Adrenal gland (tissue), 5 donors: ENCODE measurements at regions not wholly inside any gene's neighbourhood (a gene's known extent, or its start where the extent isn't known, plus 50 kb on each side); places are given as distances from the start of the nearest gene placed in this dataset.
"Not testable (repeated sequence)": the region's sequence is repeated elsewhere in the genome, so short reads cannot be mapped to it uniquely, and the experiment has no call there.

Experiments
- POLR2A ChIP-seq, 2 donors: fragments of 450-650 bp; IDR thresholded peaks; one replicate each; pipeline ENCODE4 v1.6.1; 2017; ENCODE audit warnings: antibody characterized with exemption in 2 of 2, mild to moderate bottlenecking in 2 of 2, moderate library complexity in 1 of 2
- TF ChIP-seq, protein P1 (sequence below), 6 experiments: fragments of 450-650 bp in 4 of 6; fragments of 200-600 bp in 2 of 6; sonication (generic) in 1 of 6; IDR thresholded peaks; 1 replicate in 5 of 6; 2 replicates in 1 of 6; pipeline versions ENCODE4 v1.5.1 to v1.8.0; 2016 to 2021; ENCODE audit warnings: antibody characterized with exemption in 6 of 6, mild to moderate bottlenecking in 2 of 6, moderate library complexity in 1 of 6
- donor health status: DM: no; HTN: no; CAD: no.

- TF ChIP-seq, protein P1, sequence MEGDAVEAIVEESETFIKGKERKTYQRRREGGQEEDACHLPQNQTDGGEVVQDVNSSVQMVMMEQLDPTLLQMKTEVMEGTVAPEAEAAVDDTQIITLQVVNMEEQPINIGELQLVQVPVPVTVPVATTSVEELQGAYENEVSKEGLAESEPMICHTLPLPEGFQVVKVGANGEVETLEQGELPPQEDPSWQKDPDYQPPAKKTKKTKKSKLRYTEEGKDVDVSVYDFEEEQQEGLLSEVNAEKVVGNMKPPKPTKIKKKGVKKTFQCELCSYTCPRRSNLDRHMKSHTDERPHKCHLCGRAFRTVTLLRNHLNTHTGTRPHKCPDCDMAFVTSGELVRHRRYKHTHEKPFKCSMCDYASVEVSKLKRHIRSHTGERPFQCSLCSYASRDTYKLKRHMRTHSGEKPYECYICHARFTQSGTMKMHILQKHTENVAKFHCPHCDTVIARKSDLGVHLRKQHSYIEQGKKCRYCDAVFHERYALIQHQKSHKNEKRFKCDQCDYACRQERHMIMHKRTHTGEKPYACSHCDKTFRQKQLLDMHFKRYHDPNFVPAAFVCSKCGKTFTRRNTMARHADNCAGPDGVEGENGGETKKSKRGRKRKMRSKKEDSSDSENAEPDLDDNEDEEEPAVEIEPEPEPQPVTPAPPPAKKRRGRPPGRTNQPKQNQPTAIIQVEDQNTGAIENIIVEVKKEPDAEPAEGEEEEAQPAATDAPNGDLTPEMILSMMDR (IDR thresholded peaks at IDR 0.05): not testable (repeated sequence)
- not testable (repeated sequence) for TF ChIP-seq POLR2A (IDR thresholded peaks at IDR 0.05)
Observed at GRCh38 chr6:170192101-170192500, 98.8 kb downstream of the DLL1 start.
